GM12873 (cell line): ENCODE measurements at regions not wholly inside any gene's neighbourhood (a gene's known extent, or its start where the extent isn't known, plus 50 kb on each side); places are given as distances from the start of the nearest gene placed in this dataset.

Experiments used
- CTCF ChIP-seq: IDR thresholded peaks from 2 replicates; pipeline ENCODE4 v1.5.1; 2012; ENCODE audit warnings: low read depth, mild to moderate bottlenecking, moderate library complexity, low read length, control low read depth; ENCODE audit not compliant: insufficient read depth; ENCODE audit errors: missing control alignments

- no peak for TF ChIP-seq CTCF
Observed at GRCh38 chr3:81087607-81088006, 673.8 kb downstream of the GBE1 start.

- TF ChIP-seq CTCF, result no peak
Observed at GRCh38 chr3:81086348-81086747, 675.1 kb downstream of the GBE1 start.

GRCh38 chr3:81080608-81081007 is 680.8 kb downstream of the GBE1 start:
- no peak for TF ChIP-seq CTCF

GRCh38 chr3:81072591-81072990 is 688.9 kb downstream of the GBE1 start:
- TF ChIP-seq CTCF, result no peak

GRCh38 chr3:81068546-81068945 is 692.9 kb downstream of the GBE1 start:
- no peak for TF ChIP-seq CTCF

- TF ChIP-seq CTCF, result no peak
Observed at GRCh38 chr3:81063896-81064295, 697.5 kb downstream of the GBE1 start.

- no peak for TF ChIP-seq CTCF
Observed at GRCh38 chr3:81048058-81048665, 713.3 kb downstream of the GBE1 start.

GRCh38 chr3:81045976-81046375 is 715.5 kb downstream of the GBE1 start:
- TF ChIP-seq CTCF, result no peak
